ENCODE measurements at regions not wholly inside any gene's neighbourhood (a gene's known extent, or its start where the extent isn't known, plus 50 kb on each side); places are given as distances from the start of the nearest gene placed in this dataset.

DNA sequence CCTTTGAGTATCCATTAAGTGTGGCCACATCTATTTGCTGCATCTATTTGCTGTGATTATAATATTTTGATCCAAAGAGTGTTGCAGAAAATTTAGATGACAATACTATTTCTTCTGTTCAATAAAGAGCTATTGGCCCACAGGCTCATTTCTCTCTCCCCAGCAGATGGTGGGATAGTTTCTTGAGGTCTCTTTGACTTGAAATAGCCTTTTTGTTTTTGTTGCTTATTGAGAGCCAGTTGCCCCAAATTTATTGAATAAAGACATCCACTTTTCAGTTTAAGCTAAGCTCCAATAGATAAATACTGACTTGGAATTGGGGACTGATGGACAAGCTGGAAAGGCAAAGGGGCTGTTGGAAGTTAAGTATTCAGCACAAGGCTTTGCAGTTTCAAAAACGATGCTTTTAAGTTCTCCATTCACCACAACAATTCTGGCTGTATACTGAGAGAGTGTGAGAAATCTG is 290.1 kb upstream of the MPDZ start:
- TF ChIP-seq, protein P1, sequence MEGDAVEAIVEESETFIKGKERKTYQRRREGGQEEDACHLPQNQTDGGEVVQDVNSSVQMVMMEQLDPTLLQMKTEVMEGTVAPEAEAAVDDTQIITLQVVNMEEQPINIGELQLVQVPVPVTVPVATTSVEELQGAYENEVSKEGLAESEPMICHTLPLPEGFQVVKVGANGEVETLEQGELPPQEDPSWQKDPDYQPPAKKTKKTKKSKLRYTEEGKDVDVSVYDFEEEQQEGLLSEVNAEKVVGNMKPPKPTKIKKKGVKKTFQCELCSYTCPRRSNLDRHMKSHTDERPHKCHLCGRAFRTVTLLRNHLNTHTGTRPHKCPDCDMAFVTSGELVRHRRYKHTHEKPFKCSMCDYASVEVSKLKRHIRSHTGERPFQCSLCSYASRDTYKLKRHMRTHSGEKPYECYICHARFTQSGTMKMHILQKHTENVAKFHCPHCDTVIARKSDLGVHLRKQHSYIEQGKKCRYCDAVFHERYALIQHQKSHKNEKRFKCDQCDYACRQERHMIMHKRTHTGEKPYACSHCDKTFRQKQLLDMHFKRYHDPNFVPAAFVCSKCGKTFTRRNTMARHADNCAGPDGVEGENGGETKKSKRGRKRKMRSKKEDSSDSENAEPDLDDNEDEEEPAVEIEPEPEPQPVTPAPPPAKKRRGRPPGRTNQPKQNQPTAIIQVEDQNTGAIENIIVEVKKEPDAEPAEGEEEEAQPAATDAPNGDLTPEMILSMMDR (IDR thresholded peaks at IDR 0.05) = no peak
- no peak for TF ChIP-seq POLR2A (IDR thresholded peaks at IDR 0.05)

Measured in thyroid gland (tissue), 4 donors.